ENCODE measurements at regions not wholly inside any gene's neighbourhood (a gene's known extent, or its start where the extent isn't known, plus 50 kb on each side); places are given as distances from the start of the nearest gene placed in this dataset.

GRCh38 chr10:30256084-30256483 is 93.0 kb downstream of the MTPAP start:
- Histone ChIP-seq H3K9me3 (replicated peaks in 1 of 2; ENCODE audit: control insufficient read depth in 1 of 2, insufficient read depth in 1 of 2, low read length in 2 of 2) (peaks cover 0 to 4% of the 10 kb centered on the region in 2 donors), H3K79me2 (ENCODE audit: insufficient read depth, low read length) (no peaks in the 10 kb centered on the region), H3K27me3 (ENCODE audit: control insufficient read depth in 2 of 2, insufficient read depth in 2 of 2, low read length in 2 of 2) (no peaks in the 10 kb centered on the region), H3K27ac (ENCODE audit: low read depth in 1 of 2, low read length in 2 of 2) (no peak overlapping the region), H3K4me1 (ENCODE audit: control insufficient read depth in 1 of 2, insufficient read depth in 2 of 2, low read length in 2 of 2) (no peaks in the 10 kb centered on the region), H3K4me3 (replicated peaks in 1 of 3; ENCODE audit: low read depth in 2 of 3, low read length in 3 of 3) (no peak overlapping the region), H3K36me3 (replicated peaks in 1 of 2; ENCODE audit: control insufficient read depth in 1 of 2, insufficient read depth in 2 of 2, low read length in 2 of 2) (no peaks in the 10 kb centered on the region), H3K9ac (ENCODE audit: insufficient read depth, low read length, poor library complexity, severe bottlenecking) (no peak overlapping the region), H4K20me1 (ENCODE audit: insufficient read depth, low read length) (no peaks in the 10 kb centered on the region), H2AFZ (ENCODE audit: insufficient read depth, low read depth, low read length, poor library complexity, severe bottlenecking) (no peak overlapping the region), H3K4me2 (replicated peaks; ENCODE audit: extremely low read depth, low read length, poor library complexity, severe bottlenecking) (no peak overlapping the region)
- peaks cover 3 to 16% (median 7%) of the 10 kb centered on the region in 7 donors for H3K9me3 Mint-ChIP-seq
- H3K36me3 Mint-ChIP-seq: no peaks in the 10 kb centered on the region
- H3K27ac Mint-ChIP-seq: no peak overlapping the region
- intact Hi-C loops (cut with micrococcal nuclease): no loop called here
- no peak for DNase-seq
- no peak overlapping the region for H3K4me3 Mint-ChIP-seq
- H3K4me1 Mint-ChIP-seq: no peaks in the 10 kb centered on the region
- TF ChIP-seq CTCF (IDR thresholded peaks at IDR 0.05): no peak
- H3K27me3 Mint-ChIP-seq (ENCODE audit: low read depth in 3 of 3): peaks cover 1 to 4% (median 2%) of the 10 kb centered on the region in 3 donors
- no CpG with 5 or more reads among the region's 1 CpG for WGBS (ENCODE audit: insufficient coverage)

GRCh38 chr10:30254926-30255325 is 94.2 kb downstream of the MTPAP start:
- Histone ChIP-seq H3K27me3 (ENCODE audit: control insufficient read depth in 2 of 2, insufficient read depth in 2 of 2, low read length in 2 of 2) (no peaks in the 10 kb centered on the region), H3K9ac (ENCODE audit: insufficient read depth, low read length, poor library complexity, severe bottlenecking) (no peak overlapping the region), H3K36me3 (replicated peaks in 1 of 2; ENCODE audit: control insufficient read depth in 1 of 2, insufficient read depth in 2 of 2, low read length in 2 of 2) (no peaks in the 10 kb centered on the region), H2AFZ (ENCODE audit: insufficient read depth, low read depth, low read length, poor library complexity, severe bottlenecking) (no peak overlapping the region), H4K20me1 (ENCODE audit: insufficient read depth, low read length) (no peaks in the 10 kb centered on the region), H3K4me1 (ENCODE audit: control insufficient read depth in 1 of 2, insufficient read depth in 2 of 2, low read length in 2 of 2) (no peaks in the 10 kb centered on the region), H3K27ac (ENCODE audit: low read depth in 1 of 2, low read length in 2 of 2) (no peak overlapping the region), H3K9me3 (replicated peaks in 1 of 2; ENCODE audit: control insufficient read depth in 1 of 2, insufficient read depth in 1 of 2, low read length in 2 of 2) (peaks cover 0 to 4% of the 10 kb centered on the region in 2 donors), H3K79me2 (ENCODE audit: insufficient read depth, low read length) (no peaks in the 10 kb centered on the region), H3K4me2 (replicated peaks; ENCODE audit: extremely low read depth, low read length, poor library complexity, severe bottlenecking) (no peak overlapping the region), H3K4me3 (replicated peaks in 1 of 3; ENCODE audit: low read depth in 2 of 3, low read length in 3 of 3) (no peak overlapping the region)
- H3K9me3 Mint-ChIP-seq: peaks cover 3 to 16% (median 7%) of the 10 kb centered on the region in 7 donors
- WGBS (ENCODE audit: insufficient coverage): no CpG with 5 or more reads among the region's 1 CpG
- H3K4me3 Mint-ChIP-seq: no peak overlapping the region
- no peak for DNase-seq
- H3K27me3 Mint-ChIP-seq (ENCODE audit: low read depth in 3 of 3): peaks cover 1 to 6% (median 2%) of the 10 kb centered on the region in 3 donors
- no peak overlapping the region for H3K27ac Mint-ChIP-seq
- no peaks in the 10 kb centered on the region for H3K36me3 Mint-ChIP-seq
- intact Hi-C loops (cut with micrococcal nuclease): no loop called here
- H3K4me1 Mint-ChIP-seq: no peaks in the 10 kb centered on the region
- TF ChIP-seq CTCF (IDR thresholded peaks at IDR 0.05): no peak
